ENCODE measurements at regions not wholly inside any gene's neighbourhood (a gene's known extent, or its start where the extent isn't known, plus 50 kb on each side); places are given as distances from the start of the nearest gene placed in this dataset.

GRCh38 chr4:165756836-165757235 is 116.2 kb upstream of the TLL1 start:
- peaks cover 10% of the 10 kb centered on the region for H3K27me3 Mint-ChIP-seq (ENCODE audit: low read depth)
- no peak for ATAC-seq
- H3K4me3 Mint-ChIP-seq: no peak overlapping the region
- ChIA-PET CTCF (no interaction called here), POLR2A (no interaction called here)
- H3K36me3 Mint-ChIP-seq: no peaks in the 10 kb centered on the region
- no peak for DNase-seq (ENCODE audit: low spot score)
- H3K27ac Mint-ChIP-seq: peak overlapping the region; percentile 90
- TF ChIP-seq, protein P1, sequence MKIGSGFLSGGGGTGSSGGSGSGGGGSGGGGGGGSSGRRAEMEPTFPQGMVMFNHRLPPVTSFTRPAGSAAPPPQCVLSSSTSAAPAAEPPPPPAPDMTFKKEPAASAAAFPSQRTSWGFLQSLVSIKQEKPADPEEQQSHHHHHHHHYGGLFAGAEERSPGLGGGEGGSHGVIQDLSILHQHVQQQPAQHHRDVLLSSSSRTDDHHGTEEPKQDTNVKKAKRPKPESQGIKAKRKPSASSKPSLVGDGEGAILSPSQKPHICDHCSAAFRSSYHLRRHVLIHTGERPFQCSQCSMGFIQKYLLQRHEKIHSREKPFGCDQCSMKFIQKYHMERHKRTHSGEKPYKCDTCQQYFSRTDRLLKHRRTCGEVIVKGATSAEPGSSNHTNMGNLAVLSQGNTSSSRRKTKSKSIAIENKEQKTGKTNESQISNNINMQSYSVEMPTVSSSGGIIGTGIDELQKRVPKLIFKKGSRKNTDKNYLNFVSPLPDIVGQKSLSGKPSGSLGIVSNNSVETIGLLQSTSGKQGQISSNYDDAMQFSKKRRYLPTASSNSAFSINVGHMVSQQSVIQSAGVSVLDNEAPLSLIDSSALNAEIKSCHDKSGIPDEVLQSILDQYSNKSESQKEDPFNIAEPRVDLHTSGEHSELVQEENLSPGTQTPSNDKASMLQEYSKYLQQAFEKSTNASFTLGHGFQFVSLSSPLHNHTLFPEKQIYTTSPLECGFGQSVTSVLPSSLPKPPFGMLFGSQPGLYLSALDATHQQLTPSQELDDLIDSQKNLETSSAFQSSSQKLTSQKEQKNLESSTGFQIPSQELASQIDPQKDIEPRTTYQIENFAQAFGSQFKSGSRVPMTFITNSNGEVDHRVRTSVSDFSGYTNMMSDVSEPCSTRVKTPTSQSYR (CRISPR knock-in tag; IDR thresholded peaks at IDR 0.05): no peak
- TF ChIP-seq NR2C2 (CRISPR knock-in tag; IDR thresholded peaks at IDR 0.05) (no peak), HMGA2 (CRISPR knock-in tag; IDR thresholded peaks at IDR 0.05) (no peak), ETV6 (CRISPR knock-in tag; IDR thresholded peaks at IDR 0.05) (no peak), ARID4B (CRISPR knock-in tag; IDR thresholded peaks at IDR 0.05; ENCODE audit: borderline replicate concordance) (no peak), ZBTB21 (CRISPR knock-in tag; IDR thresholded peaks at IDR 0.05; ENCODE audit: borderline replicate concordance) (no peak), ZNF512 (CRISPR knock-in tag; IDR thresholded peaks at IDR 0.05; ENCODE audit: borderline replicate concordance) (no peak), IRF2 (CRISPR knock-in tag; IDR thresholded peaks at IDR 0.05; ENCODE audit: borderline replicate concordance, low read depth) (no peak), ZMAT4 (CRISPR knock-in tag; IDR thresholded peaks at IDR 0.05) (no peak), JUN (CRISPR knock-in tag; IDR thresholded peaks at IDR 0.05) (no peak), TEAD4 (CRISPR knock-in tag; IDR thresholded peaks at IDR 0.05) (no peak), ESRRA (CRISPR knock-in tag; IDR thresholded peaks at IDR 0.05; ENCODE audit: borderline replicate concordance) (no peak), SMAD4 (CRISPR knock-in tag; IDR thresholded peaks at IDR 0.05) (no peak), ZNF138 (CRISPR knock-in tag; conservative IDR thresholded peaks at IDR 0.05) (no peak)
- TF ChIP-seq, protein P2, sequence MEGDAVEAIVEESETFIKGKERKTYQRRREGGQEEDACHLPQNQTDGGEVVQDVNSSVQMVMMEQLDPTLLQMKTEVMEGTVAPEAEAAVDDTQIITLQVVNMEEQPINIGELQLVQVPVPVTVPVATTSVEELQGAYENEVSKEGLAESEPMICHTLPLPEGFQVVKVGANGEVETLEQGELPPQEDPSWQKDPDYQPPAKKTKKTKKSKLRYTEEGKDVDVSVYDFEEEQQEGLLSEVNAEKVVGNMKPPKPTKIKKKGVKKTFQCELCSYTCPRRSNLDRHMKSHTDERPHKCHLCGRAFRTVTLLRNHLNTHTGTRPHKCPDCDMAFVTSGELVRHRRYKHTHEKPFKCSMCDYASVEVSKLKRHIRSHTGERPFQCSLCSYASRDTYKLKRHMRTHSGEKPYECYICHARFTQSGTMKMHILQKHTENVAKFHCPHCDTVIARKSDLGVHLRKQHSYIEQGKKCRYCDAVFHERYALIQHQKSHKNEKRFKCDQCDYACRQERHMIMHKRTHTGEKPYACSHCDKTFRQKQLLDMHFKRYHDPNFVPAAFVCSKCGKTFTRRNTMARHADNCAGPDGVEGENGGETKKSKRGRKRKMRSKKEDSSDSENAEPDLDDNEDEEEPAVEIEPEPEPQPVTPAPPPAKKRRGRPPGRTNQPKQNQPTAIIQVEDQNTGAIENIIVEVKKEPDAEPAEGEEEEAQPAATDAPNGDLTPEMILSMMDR (IDR thresholded peaks at IDR 0.05): no peak
- TF ChIP-seq, protein P3, sequence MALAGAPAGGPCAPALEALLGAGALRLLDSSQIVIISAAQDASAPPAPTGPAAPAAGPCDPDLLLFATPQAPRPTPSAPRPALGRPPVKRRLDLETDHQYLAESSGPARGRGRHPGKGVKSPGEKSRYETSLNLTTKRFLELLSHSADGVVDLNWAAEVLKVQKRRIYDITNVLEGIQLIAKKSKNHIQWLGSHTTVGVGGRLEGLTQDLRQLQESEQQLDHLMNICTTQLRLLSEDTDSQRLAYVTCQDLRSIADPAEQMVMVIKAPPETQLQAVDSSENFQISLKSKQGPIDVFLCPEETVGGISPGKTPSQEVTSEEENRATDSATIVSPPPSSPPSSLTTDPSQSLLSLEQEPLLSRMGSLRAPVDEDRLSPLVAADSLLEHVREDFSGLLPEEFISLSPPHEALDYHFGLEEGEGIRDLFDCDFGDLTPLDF (CRISPR knock-in tag; IDR thresholded peaks at IDR 0.05): no peak
- H3K9me3 Mint-ChIP-seq: no peaks in the 10 kb centered on the region
- peaks cover 44% of the 10 kb centered on the region for H3K4me1 Mint-ChIP-seq

Data from WTC11 (cell line).